ENCODE measurements at regions not wholly inside any gene's neighbourhood (a gene's known extent, or its start where the extent isn't known, plus 50 kb on each side); places are given as distances from the start of the nearest gene placed in this dataset.

- TF ChIP-seq BHLHE40 (IDR thresholded peaks at IDR 0.05; ENCODE audit: low read depth, low read length) (no peak), MAFK (IDR thresholded peaks at IDR 0.05; ENCODE audit: low read depth, low read length) (no peak)
These were observed 1159.7 kb downstream of the BCL11B start for GRCh38 chr14:98112194-98112780.

Data from IMR-90 (cell line).